Neural progenitor cell (in vitro differentiated cells): ENCODE measurements at regions not wholly inside any gene's neighbourhood (a gene's known extent, or its start where the extent isn't known, plus 50 kb on each side); places are given as distances from the start of the nearest gene placed in this dataset.

Experiments
- CTCF ChIP-seq: fragments of 200-600 bp; sonication (generic); IDR thresholded peaks from 2 replicates; pipeline ENCODE4 v1.5.1; 2017; ENCODE audit warnings: antibody characterized with exemption, mild to moderate bottlenecking
- EZH2 ChIP-seq: fragments of 200-600 bp; sonication (generic); IDR thresholded peaks from 2 replicates; pipeline ENCODE4 v1.6.1; 2017; ENCODE audit warnings: antibody characterized with exemption, mild to moderate bottlenecking, moderate library complexity
- EZH2phosphoT487 ChIP-seq: fragments of 200-600 bp; sonication (generic); IDR thresholded peaks from 2 replicates; pipeline ENCODE4 v1.6.1; 2017; ENCODE audit warnings: antibody characterized with exemption

- TF ChIP-seq CTCF (no peak), EZH2phosphoT487 (no peak), EZH2 (no peak)
These were observed 145.4 kb upstream of the IER5L start for GRCh38 chr9:129323376-129323998.
